ENCODE measurements at regions not wholly inside any gene's neighbourhood (a gene's known extent, or its start where the extent isn't known, plus 50 kb on each side); places are given as distances from the start of the nearest gene placed in this dataset.

DNA sequence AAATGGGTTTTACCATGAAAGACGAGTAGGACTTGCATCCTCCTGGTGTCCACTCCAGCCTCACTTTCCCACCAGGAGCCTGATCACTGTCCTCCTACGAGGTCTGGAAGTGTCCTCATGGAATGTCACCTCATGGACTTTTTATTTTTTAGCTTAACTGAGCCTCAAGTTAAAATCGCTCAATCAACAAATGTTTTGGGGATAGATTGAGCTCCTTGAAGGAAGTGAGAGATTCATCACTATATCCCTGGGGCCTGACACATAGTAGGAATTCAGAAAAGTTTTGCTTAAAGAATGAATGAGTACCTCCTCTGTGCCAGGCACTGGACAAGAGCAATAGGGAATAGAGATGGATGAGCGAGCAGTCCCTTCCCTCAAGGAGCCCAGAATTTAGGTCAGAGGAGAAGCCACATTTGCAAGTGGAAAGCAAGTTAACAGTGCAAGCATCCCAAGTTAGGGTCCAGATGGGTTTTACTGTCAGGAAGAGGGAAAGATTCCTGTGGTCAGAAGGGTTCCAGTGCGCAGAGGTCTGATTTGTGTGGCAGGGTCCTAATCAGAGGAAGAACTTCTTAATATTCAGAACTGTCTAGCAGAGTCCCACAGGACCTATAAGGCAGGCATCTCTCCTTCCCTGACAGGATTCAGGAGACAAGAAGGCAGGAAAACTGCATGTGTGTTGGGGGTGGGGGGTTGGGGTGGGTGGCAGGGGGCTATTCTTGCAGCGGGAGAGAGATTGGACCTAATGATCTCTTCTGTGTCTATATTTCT, 67.0 kb downstream of the MYCN start:
- no peaks in the 10 kb centered on the region for H3K36me3 Mint-ChIP-seq (ENCODE audit: low read depth)
- no peak overlapping the region for H3K4me3 ChIP-seq (ENCODE audit: low read length)
- POLR2A ChIA-PET: no interaction called here
- no peaks in the 10 kb centered on the region for H3K9me3 Mint-ChIP-seq
- H3K9me3 ChIP-seq (ENCODE audit: control insufficient read depth in 1 of 2, insufficient read depth in 1 of 2, low read length in 2 of 2): peaks cover 0 to 3% of the 10 kb centered on the region in 2 experiments
- H3K4me1 ChIP-seq (ENCODE audit: insufficient read depth, low read length): no peaks in the 10 kb centered on the region
- no peak overlapping the region for H3K27ac ChIP-seq (ENCODE audit: low read depth in 1 of 2, low read length in 2 of 2)
- H3K27me3 Mint-ChIP-seq: peaks cover 12% of the 10 kb centered on the region
- ATAC-seq (ENCODE audit: poor library complexity) (no peak), DNase-seq (no peak)
- H3K36me3 ChIP-seq (ENCODE audit: insufficient read depth, low read length): no peaks in the 10 kb centered on the region
- TF ChIP-seq, protein P1, sequence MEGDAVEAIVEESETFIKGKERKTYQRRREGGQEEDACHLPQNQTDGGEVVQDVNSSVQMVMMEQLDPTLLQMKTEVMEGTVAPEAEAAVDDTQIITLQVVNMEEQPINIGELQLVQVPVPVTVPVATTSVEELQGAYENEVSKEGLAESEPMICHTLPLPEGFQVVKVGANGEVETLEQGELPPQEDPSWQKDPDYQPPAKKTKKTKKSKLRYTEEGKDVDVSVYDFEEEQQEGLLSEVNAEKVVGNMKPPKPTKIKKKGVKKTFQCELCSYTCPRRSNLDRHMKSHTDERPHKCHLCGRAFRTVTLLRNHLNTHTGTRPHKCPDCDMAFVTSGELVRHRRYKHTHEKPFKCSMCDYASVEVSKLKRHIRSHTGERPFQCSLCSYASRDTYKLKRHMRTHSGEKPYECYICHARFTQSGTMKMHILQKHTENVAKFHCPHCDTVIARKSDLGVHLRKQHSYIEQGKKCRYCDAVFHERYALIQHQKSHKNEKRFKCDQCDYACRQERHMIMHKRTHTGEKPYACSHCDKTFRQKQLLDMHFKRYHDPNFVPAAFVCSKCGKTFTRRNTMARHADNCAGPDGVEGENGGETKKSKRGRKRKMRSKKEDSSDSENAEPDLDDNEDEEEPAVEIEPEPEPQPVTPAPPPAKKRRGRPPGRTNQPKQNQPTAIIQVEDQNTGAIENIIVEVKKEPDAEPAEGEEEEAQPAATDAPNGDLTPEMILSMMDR (IDR thresholded peaks at IDR 0.05): no peak
- no peaks in the 10 kb centered on the region for H3K4me1 Mint-ChIP-seq (ENCODE audit: low read depth)
- H3K27me3 ChIP-seq (ENCODE audit: control insufficient read depth in 1 of 2, insufficient read depth in 2 of 2, low read length in 2 of 2): peaks cover 13 to 15% of the 10 kb centered on the region in 2 experiments
- H3K27ac Mint-ChIP-seq: no peak overlapping the region
- intact Hi-C loops (cut with DNase I, micrococcal nuclease): no loop called here
- H3K4me3 Mint-ChIP-seq: no peak overlapping the region
- CTCF ChIA-PET: no interaction called here

DNA sequence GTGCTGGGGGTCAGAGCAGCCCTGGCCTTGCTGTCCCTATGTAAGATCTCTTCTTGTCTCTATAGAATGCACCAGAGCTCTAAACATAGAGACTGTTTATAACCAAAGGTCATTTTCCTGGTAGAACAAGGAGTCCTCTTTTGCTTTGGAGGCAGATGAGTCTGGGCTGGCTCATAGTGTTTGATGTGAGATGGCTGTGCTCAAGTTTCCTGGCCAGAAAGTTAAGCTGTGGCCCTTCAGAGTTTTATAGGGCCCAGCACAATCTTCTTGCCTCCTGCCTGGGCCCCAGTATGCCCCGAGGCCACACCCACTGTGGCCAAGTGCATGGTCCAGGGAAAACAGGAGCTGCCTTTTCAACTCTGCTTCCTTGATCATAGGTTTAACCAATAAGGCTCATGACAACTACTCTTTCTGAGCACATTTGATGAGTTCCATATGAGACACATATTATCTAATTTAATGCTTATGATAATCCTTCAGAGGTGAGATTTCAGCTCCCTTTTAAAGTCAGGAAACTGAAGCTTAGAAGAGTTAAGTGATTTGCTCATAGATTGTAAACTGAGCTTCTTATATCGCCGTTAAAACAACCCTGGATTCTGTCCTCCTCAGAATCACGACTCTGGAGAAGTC, 66.3 kb downstream of the MYCN start:
- POLR2A ChIA-PET: no interaction called here
- H3K27ac Mint-ChIP-seq: no peak overlapping the region
- H3K27ac ChIP-seq (ENCODE audit: low read depth in 1 of 2, low read length in 2 of 2): no peak overlapping the region

DNA sequence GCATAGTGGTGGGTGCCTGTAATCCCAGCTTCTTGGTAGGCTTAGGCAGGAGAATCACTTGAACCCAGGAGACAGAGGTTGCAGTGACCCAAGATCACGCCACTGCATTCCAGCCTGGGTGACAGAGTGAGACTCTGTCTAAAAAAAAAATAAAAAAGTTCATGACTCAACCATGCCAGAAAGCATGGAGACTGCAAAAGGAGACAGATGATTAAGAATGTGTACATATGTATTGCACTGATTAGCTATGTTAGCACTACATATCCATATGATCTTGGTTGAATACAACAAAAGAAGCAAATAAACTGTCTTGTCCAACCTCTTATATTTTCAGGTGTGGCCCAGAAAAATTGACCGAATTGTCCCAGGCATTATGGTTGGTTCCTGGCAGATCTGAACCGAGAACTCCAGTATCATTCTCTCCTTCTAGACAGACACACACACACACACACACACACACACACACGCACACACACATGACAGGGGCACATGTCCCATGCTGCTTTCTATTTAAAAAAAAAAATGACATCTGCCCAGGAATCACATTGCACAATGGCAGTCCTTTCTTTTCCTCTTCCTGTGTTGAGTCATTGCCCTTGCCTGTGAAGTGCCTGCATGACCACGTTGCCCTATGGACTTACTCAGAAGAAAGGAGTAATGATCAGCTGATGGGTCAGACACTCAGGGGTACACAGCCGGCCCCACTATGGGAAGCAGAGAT, 65.6 kb downstream of the MYCN start:
- ATAC-seq (ENCODE audit: poor library complexity): no peak
- Mint-ChIP-seq H3K27ac (no peak overlapping the region), H3K4me1 (ENCODE audit: low read depth) (no peaks in the 10 kb centered on the region), H3K27me3 (peaks cover 12% of the 10 kb centered on the region), H3K36me3 (ENCODE audit: low read depth) (no peaks in the 10 kb centered on the region), H3K9me3 (no peaks in the 10 kb centered on the region), H3K4me3 (no peak overlapping the region)
- CTCF ChIA-PET: no interaction called here
- H3K27me3 ChIP-seq (ENCODE audit: control insufficient read depth in 1 of 2, insufficient read depth in 2 of 2, low read length in 2 of 2): peaks cover 3 to 7% of the 10 kb centered on the region in 2 experiments
- H3K36me3 ChIP-seq (ENCODE audit: insufficient read depth, low read length): no peaks in the 10 kb centered on the region
- intact Hi-C loops (cut with DNase I, micrococcal nuclease): no loop called here
- H3K9me3 ChIP-seq (ENCODE audit: control insufficient read depth in 1 of 2, insufficient read depth in 1 of 2, low read length in 2 of 2): peaks cover 0 to 3% of the 10 kb centered on the region in 2 experiments
- POLR2A ChIA-PET: no interaction called here
- H3K27ac ChIP-seq (ENCODE audit: low read depth in 1 of 2, low read length in 2 of 2): no peak overlapping the region
- peak in 2 of 14 experiments; percentile 50 to 64 for DNase-seq
- no peaks in the 10 kb centered on the region for H3K4me1 ChIP-seq (ENCODE audit: insufficient read depth, low read length)
- TF ChIP-seq, protein P1 (IDR thresholded peaks at IDR 0.05): no peak
- no peak overlapping the region for H3K4me3 ChIP-seq (ENCODE audit: low read length)

More for the DNA sequence above, 66.3 kb downstream of the MYCN start:
- intact Hi-C loops (cut with DNase I, micrococcal nuclease): no loop called here
- ATAC-seq (ENCODE audit: poor library complexity): no peak
- Histone ChIP-seq H3K4me3 (ENCODE audit: low read length) (no peak overlapping the region), H3K9me3 (ENCODE audit: control insufficient read depth in 1 of 2, insufficient read depth in 1 of 2, low read length in 2 of 2) (peaks cover 0 to 3% of the 10 kb centered on the region in 2 experiments), H3K36me3 (ENCODE audit: insufficient read depth, low read length) (no peaks in the 10 kb centered on the region), H3K4me1 (ENCODE audit: insufficient read depth, low read length) (no peaks in the 10 kb centered on the region), H3K27me3 (ENCODE audit: control insufficient read depth in 1 of 2, insufficient read depth in 2 of 2, low read length in 2 of 2) (peaks cover 8 to 13% of the 10 kb centered on the region in 2 experiments)
- TF ChIP-seq, protein P1 (IDR thresholded peaks at IDR 0.05): no peak
- Mint-ChIP-seq H3K4me1 (ENCODE audit: low read depth) (no peaks in the 10 kb centered on the region), H3K9me3 (no peaks in the 10 kb centered on the region), H3K27me3 (peaks cover 12% of the 10 kb centered on the region), H3K4me3 (no peak overlapping the region), H3K36me3 (ENCODE audit: low read depth) (no peaks in the 10 kb centered on the region)
- no peak for DNase-seq
- CTCF ChIA-PET: no interaction called here
